Ectodermal cell (in vitro differentiated cells): ENCODE measurements at regions not wholly inside any gene's neighbourhood (a gene's known extent, or its start where the extent isn't known, plus 50 kb on each side); places are given as distances from the start of the nearest gene placed in this dataset.
"Not testable (repeated sequence)": the region's sequence is repeated elsewhere in the genome, so short reads cannot be mapped to it uniquely, and the experiment has no call there.

Source experiments
- H3K27ac ChIP-seq: 2 replicates; pipeline ENCODE4 v1.7.0; 2013; ENCODE audit warnings: mild to moderate bottlenecking, low read depth, low read length; ENCODE audit not compliant: insufficient read depth, poor library complexity, severe bottlenecking
- H3K27me3 ChIP-seq: 2 replicates; pipeline ENCODE4 v1.7.0; 2013; ENCODE audit warnings: mild to moderate bottlenecking, low read length; ENCODE audit not compliant: insufficient read depth, control insufficient read depth, poor library complexity, severe bottlenecking
- H3K36me3 ChIP-seq: one replicate; pipeline ENCODE4 v1.7.0; 2013; ENCODE audit warnings: low read length; ENCODE audit not compliant: control insufficient read depth, insufficient read depth
- H3K4me1 ChIP-seq: one replicate; pipeline ENCODE4 v1.7.0; 2013; ENCODE audit warnings: low read length; ENCODE audit not compliant: control insufficient read depth, insufficient read depth
- H3K4me3 ChIP-seq: 2 replicates; pipeline ENCODE4 v1.7.0; 2013; ENCODE audit warnings: low read depth, low read length, control low read depth; ENCODE audit not compliant: insufficient read depth
- H3K9me3 ChIP-seq: 2 replicates; pipeline ENCODE4 v1.7.0; 2013; ENCODE audit warnings: mild to moderate bottlenecking, low read length, moderate library complexity; ENCODE audit not compliant: control insufficient read depth
- WGBS, 2 experiments: methylation state at CpG; one replicate each; pipeline ENCODE4 v1.1.7; 2013; ENCODE audit warnings: missing lambda C conversion rate in 2 of 2; 5-methylcytosine and 5-hydroxymethylcytosine counted together

- H3K27ac ChIP-seq, result no peak overlapping the region
- no peaks in the 10 kb centered on the region for H3K36me3 ChIP-seq
- H3K27me3 ChIP-seq, result no peaks in the 10 kb centered on the region
- H3K4me3 ChIP-seq, result no peak overlapping the region
- no peaks in the 10 kb centered on the region for H3K4me1 ChIP-seq
- peaks cover 2% of the 10 kb centered on the region for H3K9me3 ChIP-seq
- 89 to 90% methylated on average over 1 to 3 of the region's 3 CpGs for WGBS, 2 experiments
Measured at GRCh38 chr2:228522977-228523376, 341.5 kb upstream of the SPHKAP start.

DNA sequence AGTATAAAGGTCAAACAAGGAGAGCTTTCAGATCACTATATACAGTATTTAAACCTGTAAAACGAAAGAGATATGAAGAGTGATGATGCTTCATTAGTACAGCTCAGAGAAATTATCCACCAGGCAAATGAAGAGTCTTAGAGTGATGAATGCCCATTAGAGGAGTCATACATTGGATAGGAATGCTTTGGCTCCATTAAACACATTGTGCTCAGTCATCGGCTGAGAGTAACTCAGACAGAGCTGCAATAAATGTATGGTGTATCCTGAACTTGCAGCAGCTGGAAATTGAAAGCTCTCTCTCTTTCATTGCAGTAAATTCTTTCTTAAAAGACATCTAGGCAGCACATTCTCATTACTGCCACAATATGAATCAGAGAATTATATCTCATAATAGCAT, 340.8 kb upstream of the SPHKAP start:
- Histone ChIP-seq H3K27me3 (no peaks in the 10 kb centered on the region), H3K4me3 (no peak overlapping the region), H3K4me1 (no peaks in the 10 kb centered on the region), H3K27ac (no peak overlapping the region), H3K9me3 (peaks cover 2% of the 10 kb centered on the region), H3K36me3 (no peaks in the 10 kb centered on the region)
- WGBS, 2 experiments, result 87 to 88% methylated on average over 2 of the region's 2 CpGs

GRCh38 chr2:228519561-228519960, 338.1 kb upstream of the SPHKAP start:
- H3K9me3 ChIP-seq, result peaks cover 2% of the 10 kb centered on the region
- no peak overlapping the region for H3K27ac ChIP-seq
- H3K27me3 ChIP-seq, result no peaks in the 10 kb centered on the region
- no peak overlapping the region for H3K4me3 ChIP-seq
- no peaks in the 10 kb centered on the region for H3K36me3 ChIP-seq
- no peaks in the 10 kb centered on the region for H3K4me1 ChIP-seq

- H3K27ac ChIP-seq, result no peak overlapping the region
- H3K27me3 ChIP-seq, result no peaks in the 10 kb centered on the region
- H3K9me3 ChIP-seq, result no peaks in the 10 kb centered on the region
- WGBS, 2 experiments, result 92 to 100% methylated on average over 1 of the region's 1 CpG
- H3K4me3 ChIP-seq, result no peak overlapping the region
- H3K4me1 ChIP-seq, result no peaks in the 10 kb centered on the region
- H3K36me3 ChIP-seq, result no peaks in the 10 kb centered on the region
Measured at GRCh38 chr2:228516019-228516418, 334.5 kb upstream of the SPHKAP start.

DNA sequence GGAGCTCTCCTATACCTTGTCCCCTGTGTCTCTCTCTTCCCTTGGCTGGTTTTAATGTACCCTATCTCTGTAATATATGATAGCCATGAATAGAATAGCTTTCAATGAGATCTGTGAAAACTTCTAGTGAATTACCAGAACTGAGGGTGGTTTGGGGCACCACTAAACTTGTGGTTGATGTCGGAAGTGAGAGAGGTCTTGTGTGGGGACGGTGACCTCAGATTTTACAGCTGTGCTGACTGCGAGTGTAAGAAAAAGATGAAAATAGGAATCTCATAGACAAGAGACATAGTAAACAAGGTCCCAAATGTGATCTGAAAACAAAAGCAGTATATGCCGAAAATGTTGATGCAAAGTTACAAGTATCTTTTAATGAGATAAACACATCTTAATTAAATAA, 332.0 kb upstream of the SPHKAP start:
- H3K27me3 ChIP-seq, H3K4me1 ChIP-seq, H3K4me3 ChIP-seq, H3K27ac ChIP-seq, H3K9me3 ChIP-seq, H3K36me3 ChIP-seq: not testable (repeated sequence)
- WGBS, 2 experiments, result 86 to 94% methylated on average over 3 to 4 of the region's 4 CpGs

DNA sequence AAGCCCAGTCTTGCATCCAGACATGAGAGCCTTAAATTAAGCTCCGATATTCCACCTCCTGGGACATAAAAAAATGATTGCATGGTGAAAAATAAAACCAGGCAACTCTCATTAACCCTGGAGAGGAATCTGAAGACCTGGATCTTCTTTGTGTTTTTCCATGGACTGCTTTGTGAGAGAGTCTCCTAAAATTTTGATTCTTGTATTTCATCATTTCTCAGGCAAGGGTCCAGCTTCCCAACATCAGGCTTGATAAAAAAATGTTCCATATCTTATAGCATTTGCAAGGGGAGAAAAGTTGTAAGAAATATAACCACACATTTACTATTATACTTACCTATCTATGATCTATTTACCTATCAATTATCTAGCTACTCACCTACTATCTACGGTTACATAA, 327.5 kb upstream of the SPHKAP start:
- H3K4me1 ChIP-seq, result no peaks in the 10 kb centered on the region
- WGBS, 2 experiments, result 92 to 96% methylated on average over 1 of the region's 2 CpGs

DNA sequence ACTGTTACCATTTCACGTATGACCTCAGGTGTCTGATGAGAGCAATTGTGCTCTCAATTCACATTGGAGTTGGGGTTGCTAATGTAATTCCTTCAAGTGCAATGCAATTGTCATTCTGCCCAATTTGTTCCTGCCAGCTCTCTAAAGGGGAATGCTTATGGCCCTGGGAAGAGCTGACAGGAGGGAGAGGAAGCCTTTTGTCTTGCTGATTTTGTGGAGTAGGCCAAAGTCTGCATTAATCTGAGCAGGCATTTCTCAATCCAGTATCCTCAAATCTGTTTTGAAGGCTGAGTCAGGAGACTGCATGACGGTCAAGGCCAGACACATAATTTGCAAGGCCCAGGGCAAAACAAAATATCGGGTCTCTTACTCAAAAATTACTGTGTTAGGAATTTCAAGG, 326.4 kb upstream of the SPHKAP start:
- Histone ChIP-seq H3K36me3 (no peaks in the 10 kb centered on the region), H3K9me3 (no peaks in the 10 kb centered on the region), H3K4me1 (no peaks in the 10 kb centered on the region), H3K27me3 (no peaks in the 10 kb centered on the region), H3K4me3 (no peak overlapping the region), H3K27ac (no peak overlapping the region)
- 21 to 26% methylated on average over 3 of the region's 3 CpGs for WGBS, 2 experiments

More for the DNA sequence above, 327.5 kb upstream of the SPHKAP start:
- Histone ChIP-seq H3K36me3 (no peaks in the 10 kb centered on the region), H3K27ac (no peak overlapping the region), H3K9me3 (no peaks in the 10 kb centered on the region), H3K27me3 (no peaks in the 10 kb centered on the region), H3K4me3 (no peak overlapping the region)

DNA sequence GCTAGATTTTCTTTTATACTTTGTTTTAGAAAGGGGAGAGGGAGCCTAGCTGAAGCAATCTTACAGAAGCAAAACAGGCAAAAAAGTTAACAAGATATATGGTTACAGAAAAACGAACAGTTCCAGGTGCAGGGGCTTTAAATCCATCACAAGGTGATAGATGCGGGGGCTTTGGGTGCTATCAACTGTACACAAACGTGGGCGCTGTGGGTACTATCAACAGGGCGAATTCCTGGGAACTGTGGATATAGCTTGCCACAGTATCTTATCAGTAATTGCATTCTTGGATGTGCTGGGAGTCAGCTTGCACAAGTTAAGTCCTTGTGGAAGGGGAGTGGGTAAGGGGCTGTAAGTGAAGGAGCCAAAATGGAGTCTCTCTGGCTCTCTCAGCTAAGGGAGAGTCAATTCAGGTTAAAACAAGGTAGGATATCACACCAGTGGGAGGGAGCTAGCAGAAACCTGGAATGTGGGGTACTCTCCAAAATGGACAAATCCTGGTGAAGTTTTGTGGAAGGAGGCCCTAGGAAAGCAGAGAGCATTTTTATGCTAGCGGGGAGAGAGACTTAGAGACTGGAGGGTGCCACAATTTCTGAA, 325.8 kb upstream of the SPHKAP start:
- no peaks in the 10 kb centered on the region for H3K9me3 ChIP-seq
- H3K27me3 ChIP-seq, result no peaks in the 10 kb centered on the region
- no peaks in the 10 kb centered on the region for H3K36me3 ChIP-seq
- no peak overlapping the region for H3K4me3 ChIP-seq
- 80 to 82% methylated on average over 6 of the region's 6 CpGs for WGBS, 2 experiments
- no peak overlapping the region for H3K27ac ChIP-seq
- no peaks in the 10 kb centered on the region for H3K4me1 ChIP-seq

DNA sequence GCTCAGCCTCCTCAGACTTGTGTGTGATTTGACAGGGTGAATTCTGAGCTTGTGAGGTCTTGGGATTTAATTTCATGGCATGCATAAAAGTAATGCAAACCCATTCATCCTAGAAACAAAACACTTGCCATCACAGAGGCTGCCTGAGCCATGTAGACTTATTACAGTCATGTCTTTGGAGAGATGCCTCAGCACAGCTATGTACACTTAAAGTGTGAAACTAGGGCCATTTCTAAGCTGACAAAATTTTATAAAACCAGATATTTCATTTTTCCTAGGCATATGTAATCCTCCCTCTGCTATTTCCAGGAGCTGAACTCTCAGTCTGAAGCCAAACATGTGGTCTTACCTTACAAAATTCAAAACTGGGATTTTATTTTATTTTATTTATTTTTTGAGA, 322.2 kb upstream of the SPHKAP start:
- Histone ChIP-seq H3K27me3 (no peaks in the 10 kb centered on the region), H3K4me1 (no peaks in the 10 kb centered on the region), H3K9me3 (no peaks in the 10 kb centered on the region), H3K4me3 (no peak overlapping the region), H3K27ac (no peak overlapping the region), H3K36me3 (no peaks in the 10 kb centered on the region)

DNA sequence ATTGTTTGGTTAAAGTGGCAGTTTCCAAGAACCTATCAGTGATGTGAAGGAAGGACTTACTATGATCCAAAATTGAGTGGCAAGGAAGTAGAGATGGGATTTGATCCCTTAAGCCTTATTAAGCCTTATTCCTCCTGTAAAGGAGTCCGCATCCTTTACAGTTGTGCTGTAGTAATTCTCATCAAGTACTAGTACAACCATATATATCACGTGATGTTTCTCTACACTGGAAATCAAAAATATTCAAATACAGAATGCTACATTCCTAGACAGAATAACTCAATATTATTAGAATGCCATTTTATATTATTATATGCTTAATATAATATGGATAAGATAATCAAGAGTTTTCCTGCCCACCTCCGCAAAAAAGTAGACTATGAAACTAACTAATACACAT, 312.4 kb upstream of the SPHKAP start:
- H3K4me1 ChIP-seq, result no peaks in the 10 kb centered on the region
- H3K4me3 ChIP-seq, result no peak overlapping the region
- H3K36me3 ChIP-seq, result no peaks in the 10 kb centered on the region
- no peak overlapping the region for H3K27ac ChIP-seq
- H3K27me3 ChIP-seq, result no peaks in the 10 kb centered on the region
- 92 to 100% methylated on average over 1 to 2 of the region's 3 CpGs for WGBS, 2 experiments
- H3K9me3 ChIP-seq, result no peaks in the 10 kb centered on the region

GRCh38 chr2:228479014-228479413, 297.5 kb upstream of the SPHKAP start:
- no peak overlapping the region for H3K4me3 ChIP-seq
- H3K27ac ChIP-seq, result no peak overlapping the region
- no peaks in the 10 kb centered on the region for H3K36me3 ChIP-seq
- H3K9me3 ChIP-seq, result no peaks in the 10 kb centered on the region
- no peaks in the 10 kb centered on the region for H3K27me3 ChIP-seq
- H3K4me1 ChIP-seq, result no peaks in the 10 kb centered on the region
